GM12864 (cell line): ENCODE measurements at regions not wholly inside any gene's neighbourhood (a gene's known extent, or its start where the extent isn't known, plus 50 kb on each side); places are given as distances from the start of the nearest gene placed in this dataset.

Source experiments
- DNase-seq: peaks from one replicate; pipeline ENCODE4 v3.0.0-alpha.2; 2011; ENCODE audit warnings: low read depth
- H3K4me3 ChIP-seq: 2 replicates; pipeline ENCODE4 v1.5.1; 2011; ENCODE audit warnings: mild to moderate bottlenecking, low read depth, low read length, control low read depth
- CTCF ChIP-seq: IDR thresholded peaks from 2 replicates; pipeline ENCODE4 v1.5.1; 2011; ENCODE audit warnings: low read depth, mild to moderate bottlenecking, moderate library complexity, low read length, control low read depth, inconsistent platforms; ENCODE audit errors: missing control alignments

GRCh38 chr17:77697480-77698400 is 260.8 kb upstream of the TNRC6C start:
- DNase-seq: no peak
- H3K4me3 ChIP-seq: no peak overlapping the region
- no peak for TF ChIP-seq CTCF

- H3K4me3 ChIP-seq: no peak overlapping the region
- DNase-seq: no peak
- TF ChIP-seq CTCF: no peak
Observed at GRCh38 chr17:77698903-77699623, 259.4 kb upstream of the TNRC6C start.

- no peak overlapping the region for H3K4me3 ChIP-seq
- no peak for TF ChIP-seq CTCF
- no peak for DNase-seq
Observed at GRCh38 chr17:77700165-77700881, 258.2 kb upstream of the TNRC6C start.

GRCh38 chr17:77701996-77702395 is 256.5 kb upstream of the TNRC6C start:
- H3K4me3 ChIP-seq: no peak overlapping the region
- no peak for TF ChIP-seq CTCF

GRCh38 chr17:77704048-77704815 is 254.3 kb upstream of the TNRC6C start:
- no peak overlapping the region for H3K4me3 ChIP-seq
- DNase-seq: no peak
- TF ChIP-seq CTCF: no peak

More at GRCh38 chr17:77701996-77702395, 256.5 kb upstream of the TNRC6C start:
- DNase-seq: no peak

GRCh38 chr17:77706938-77707337 is 251.6 kb upstream of the TNRC6C start:
- TF ChIP-seq CTCF: no peak
- H3K4me3 ChIP-seq: no peak overlapping the region
- no peak for DNase-seq
